ENCODE measurements at regions not wholly inside any gene's neighbourhood (a gene's known extent, or its start where the extent isn't known, plus 50 kb on each side); places are given as distances from the start of the nearest gene placed in this dataset.

- Histone ChIP-seq H3K4me1 (ENCODE audit: insufficient read depth) (no peaks in the 10 kb centered on the region), H3K27ac (ENCODE audit: low read depth) (no peak overlapping the region), H3K36me3 (ENCODE audit: insufficient read depth) (no peaks in the 10 kb centered on the region), H3K4me3 (ENCODE audit: low read depth, low read length) (no peak overlapping the region)
- WGBS: 87% methylated on average over 2 of the region's 2 CpGs
- no peak for DNase-seq (ENCODE audit: extremely low spot score)
These were observed 637.1 kb upstream of the PCDH9 start for GRCh38 chr13:67867206-67867605.

- DNase-seq (ENCODE audit: extremely low spot score): no peak
- H3K4me1 ChIP-seq (ENCODE audit: insufficient read depth): no peaks in the 10 kb centered on the region
- WGBS: 66% methylated on average over 3 of the region's 3 CpGs
- H3K36me3 ChIP-seq (ENCODE audit: insufficient read depth): no peaks in the 10 kb centered on the region
- no peak overlapping the region for H3K4me3 ChIP-seq (ENCODE audit: low read depth, low read length)
- no peak overlapping the region for H3K27ac ChIP-seq (ENCODE audit: low read depth)
These were observed 630.2 kb upstream of the PCDH9 start for GRCh38 chr13:67860315-67860714.

- DNase-seq (ENCODE audit: extremely low spot score): no peak
- H3K4me1 ChIP-seq (ENCODE audit: insufficient read depth): peaks cover 1% of the 10 kb centered on the region
- no peak overlapping the region for H3K4me3 ChIP-seq (ENCODE audit: low read depth, low read length)
- 89% methylated on average over 3 of the region's 3 CpGs for WGBS
- no peaks in the 10 kb centered on the region for H3K36me3 ChIP-seq (ENCODE audit: insufficient read depth)
- H3K27ac ChIP-seq (ENCODE audit: low read depth): no peak overlapping the region
These were observed 629.8 kb upstream of the PCDH9 start for GRCh38 chr13:67859904-67860303.

GRCh38 chr13:67857581-67858310 is 627.6 kb upstream of the PCDH9 start:
- no peaks in the 10 kb centered on the region for H3K36me3 ChIP-seq (ENCODE audit: insufficient read depth)
- no peak for DNase-seq (ENCODE audit: extremely low spot score)
- 65% methylated on average over 16 of the region's 16 CpGs for WGBS
- no peak overlapping the region for H3K4me3 ChIP-seq (ENCODE audit: low read depth, low read length)
- no peak overlapping the region for H3K27ac ChIP-seq (ENCODE audit: low read depth)
- H3K4me1 ChIP-seq (ENCODE audit: insufficient read depth): peaks cover 1% of the 10 kb centered on the region

GRCh38 chr13:67856955-67857354 is 626.8 kb upstream of the PCDH9 start:
- Histone ChIP-seq H3K27ac (ENCODE audit: low read depth) (no peak overlapping the region), H3K36me3 (ENCODE audit: insufficient read depth) (no peaks in the 10 kb centered on the region), H3K4me3 (ENCODE audit: low read depth, low read length) (no peak overlapping the region), H3K4me1 (ENCODE audit: insufficient read depth) (peaks cover 1% of the 10 kb centered on the region)
- no peak for DNase-seq (ENCODE audit: extremely low spot score)

- no peak overlapping the region for H3K27ac ChIP-seq (ENCODE audit: low read depth)
- no peak overlapping the region for H3K4me3 ChIP-seq (ENCODE audit: low read depth, low read length)
- WGBS: 9% methylated on average over 4 of the region's 4 CpGs
- H3K4me1 ChIP-seq (ENCODE audit: insufficient read depth): peaks cover 1% of the 10 kb centered on the region
- DNase-seq (ENCODE audit: extremely low spot score): peak; percentile 15
- no peaks in the 10 kb centered on the region for H3K36me3 ChIP-seq (ENCODE audit: insufficient read depth)
These were observed 625.7 kb upstream of the PCDH9 start for GRCh38 chr13:67855741-67856238.

GRCh38 chr13:67854990-67855389 is 624.9 kb upstream of the PCDH9 start:
- H3K27ac ChIP-seq (ENCODE audit: low read depth): no peak overlapping the region
- 77% methylated on average over 4 of the region's 4 CpGs for WGBS
- no peak for DNase-seq (ENCODE audit: extremely low spot score)
- no peaks in the 10 kb centered on the region for H3K36me3 ChIP-seq (ENCODE audit: insufficient read depth)
- no peak overlapping the region for H3K4me3 ChIP-seq (ENCODE audit: low read depth, low read length)
- peaks cover 1% of the 10 kb centered on the region for H3K4me1 ChIP-seq (ENCODE audit: insufficient read depth)

GRCh38 chr13:67844574-67844973 is 614.4 kb upstream of the PCDH9 start:
- H3K27ac ChIP-seq (ENCODE audit: low read depth): no peak overlapping the region
- WGBS: 73% methylated on average over 2 of the region's 2 CpGs

GRCh38 chr13:67841071-67841470 is 610.9 kb upstream of the PCDH9 start:
- Histone ChIP-seq H3K27ac (ENCODE audit: low read depth) (no peak overlapping the region), H3K4me3 (ENCODE audit: low read depth, low read length) (no peak overlapping the region), H3K4me1 (ENCODE audit: insufficient read depth) (no peaks in the 10 kb centered on the region), H3K36me3 (ENCODE audit: insufficient read depth) (no peaks in the 10 kb centered on the region)
- DNase-seq (ENCODE audit: extremely low spot score): no peak
- 85% methylated on average over 7 of the region's 7 CpGs for WGBS

More at GRCh38 chr13:67844574-67844973, 614.4 kb upstream of the PCDH9 start:
- no peak overlapping the region for H3K4me3 ChIP-seq (ENCODE audit: low read depth, low read length)
- no peaks in the 10 kb centered on the region for H3K4me1 ChIP-seq (ENCODE audit: insufficient read depth)
- no peak for DNase-seq (ENCODE audit: extremely low spot score)
- H3K36me3 ChIP-seq (ENCODE audit: insufficient read depth): no peaks in the 10 kb centered on the region

GRCh38 chr13:67833564-67833963 is 603.4 kb upstream of the PCDH9 start:
- DNase-seq (ENCODE audit: extremely low spot score): no peak
- H3K36me3 ChIP-seq (ENCODE audit: insufficient read depth): no peaks in the 10 kb centered on the region
- no peak overlapping the region for H3K27ac ChIP-seq (ENCODE audit: low read depth)
- no peak overlapping the region for H3K4me3 ChIP-seq (ENCODE audit: low read depth, low read length)
- H3K4me1 ChIP-seq (ENCODE audit: insufficient read depth): no peaks in the 10 kb centered on the region

- H3K36me3 ChIP-seq (ENCODE audit: insufficient read depth): no peaks in the 10 kb centered on the region
- 92% methylated on average over 3 of the region's 3 CpGs for WGBS
- no peak for DNase-seq (ENCODE audit: extremely low spot score)
These were observed 599.5 kb upstream of the PCDH9 start for GRCh38 chr13:67829641-67830040.

GRCh38 chr13:67827992-67828391 is 597.9 kb upstream of the PCDH9 start:
- Histone ChIP-seq H3K4me3 (ENCODE audit: low read depth, low read length) (no peak overlapping the region), H3K27ac (ENCODE audit: low read depth) (no peak overlapping the region), H3K36me3 (ENCODE audit: insufficient read depth) (no peaks in the 10 kb centered on the region), H3K4me1 (ENCODE audit: insufficient read depth) (no peaks in the 10 kb centered on the region)
- no peak for DNase-seq (ENCODE audit: extremely low spot score)

More at GRCh38 chr13:67829641-67830040, 599.5 kb upstream of the PCDH9 start:
- Histone ChIP-seq H3K4me1 (ENCODE audit: insufficient read depth) (no peaks in the 10 kb centered on the region), H3K4me3 (ENCODE audit: low read depth, low read length) (no peak overlapping the region), H3K27ac (ENCODE audit: low read depth) (no peak overlapping the region)

GRCh38 chr13:67821606-67822005 is 591.5 kb upstream of the PCDH9 start:
- no peaks in the 10 kb centered on the region for H3K4me1 ChIP-seq (ENCODE audit: insufficient read depth)
- no peak overlapping the region for H3K4me3 ChIP-seq (ENCODE audit: low read depth, low read length)
- H3K27ac ChIP-seq (ENCODE audit: low read depth): no peak overlapping the region
- WGBS: 65% methylated on average over 2 of the region's 2 CpGs
- no peaks in the 10 kb centered on the region for H3K36me3 ChIP-seq (ENCODE audit: insufficient read depth)
- DNase-seq (ENCODE audit: extremely low spot score): no peak

GRCh38 chr13:67806796-67807195 is 576.7 kb upstream of the PCDH9 start:
- Histone ChIP-seq H3K4me3 (ENCODE audit: low read depth, low read length) (no peak overlapping the region), H3K4me1 (ENCODE audit: insufficient read depth) (no peaks in the 10 kb centered on the region), H3K36me3 (ENCODE audit: insufficient read depth) (no peaks in the 10 kb centered on the region), H3K27ac (ENCODE audit: low read depth) (no peak overlapping the region)
- no peak for DNase-seq (ENCODE audit: extremely low spot score)

- no peaks in the 10 kb centered on the region for H3K36me3 ChIP-seq (ENCODE audit: insufficient read depth)
- H3K27ac ChIP-seq (ENCODE audit: low read depth): no peak overlapping the region
- whole genome bisulfite sequencing: 49% methylated on average over 8 of the region's 8 CpGs
- no peaks in the 10 kb centered on the region for H3K4me1 ChIP-seq (ENCODE audit: insufficient read depth)
- no peak for DNase-seq (ENCODE audit: extremely low spot score)
- no peak overlapping the region for H3K4me3 ChIP-seq (ENCODE audit: low read depth, low read length)
These were observed 573.0 kb upstream of the PCDH9 start for GRCh38 chr13:67803118-67803517.

Data from urinary bladder (tissue), 3 donors.